T-helper 1 cell (primary cell): ENCODE measurements at regions not wholly inside any gene's neighbourhood (a gene's known extent, or its start where the extent isn't known, plus 50 kb on each side); places are given as distances from the start of the nearest gene placed in this dataset.

Experiments
- DNase-seq, 5 donors: peaks; one replicate each; pipeline ENCODE4 v3.0.0-alpha.2; 2012 to 2020

DNA sequence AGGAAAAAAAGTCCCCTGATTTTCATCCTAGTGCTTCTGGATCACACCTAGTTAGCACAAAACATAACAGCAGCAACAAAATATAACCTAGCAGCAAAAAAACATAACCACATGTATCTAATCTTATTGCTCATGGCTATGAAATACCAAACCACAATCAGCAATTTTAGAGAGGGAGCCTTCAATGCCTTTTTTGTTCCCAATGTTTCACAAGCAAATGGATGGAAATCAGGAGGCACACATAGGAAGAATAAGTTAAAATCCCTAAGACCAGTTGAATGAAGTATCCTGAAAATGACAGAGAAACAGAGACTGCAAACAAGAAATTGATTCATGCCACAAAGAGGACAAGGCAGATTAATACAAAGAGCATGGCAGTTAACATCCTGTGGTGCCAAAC lies 361.6 kb downstream of the GPM6A start:
- no peak for DNase-seq

DNA sequence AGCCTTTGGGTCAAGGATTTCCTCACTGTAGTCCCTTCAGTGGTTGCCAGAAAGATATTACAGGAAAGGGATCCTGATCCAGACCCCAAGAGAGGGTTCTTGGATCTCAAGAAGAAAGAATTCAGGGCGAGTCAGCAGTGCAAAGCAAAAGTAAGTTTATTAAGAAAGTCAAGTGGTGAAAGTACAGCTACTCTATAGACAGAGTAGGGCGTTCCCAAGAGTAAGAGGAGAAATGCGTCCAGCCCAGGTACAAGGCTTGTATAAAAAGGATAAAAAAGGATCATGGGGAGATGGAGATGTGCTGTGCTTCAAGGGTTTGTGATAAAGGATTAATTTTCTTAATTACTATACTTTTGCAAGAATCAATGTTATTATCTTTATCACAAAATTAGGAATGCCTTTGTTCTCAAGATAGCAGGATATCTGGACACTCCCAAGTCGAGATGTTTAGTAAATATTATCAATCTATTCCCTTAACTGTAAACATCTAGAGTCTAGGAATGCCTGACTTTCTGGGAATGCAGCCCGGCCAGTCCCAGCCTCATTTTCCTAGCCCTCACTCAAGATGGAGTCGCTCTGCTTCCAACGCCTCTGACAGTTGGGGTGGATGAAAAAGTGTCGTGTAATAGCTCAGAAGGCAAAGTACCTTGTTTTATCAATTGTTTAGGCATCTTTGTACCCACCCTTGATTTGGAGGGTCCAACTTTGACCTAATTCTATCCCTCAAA lies 360.7 kb downstream of the GPM6A start:
- DNase-seq = no peak

DNA sequence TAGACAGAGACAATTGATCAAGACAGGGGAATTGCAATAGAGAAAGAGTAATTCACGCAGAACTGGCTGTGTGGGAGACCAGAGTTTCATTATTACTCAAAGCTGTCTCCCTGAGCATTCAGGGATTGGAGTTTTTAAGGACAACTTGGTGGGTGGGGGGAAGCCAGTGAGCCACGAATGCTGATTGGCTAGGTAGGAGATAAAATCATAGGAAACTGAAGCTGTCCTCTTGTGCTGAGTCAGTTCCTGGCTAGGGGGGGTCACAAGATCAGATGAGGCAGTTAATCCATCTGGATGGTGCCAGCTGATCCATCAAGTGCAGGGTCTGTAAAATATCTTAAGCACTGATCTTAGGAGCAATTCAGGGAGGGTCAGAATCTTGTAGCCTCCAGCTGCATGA lies 358.6 kb downstream of the GPM6A start:
- DNase-seq = no peak

GRCh38 chr4:175456131-175456530 lies 355.9 kb downstream of the GPM6A start:
- no peak for DNase-seq

DNA sequence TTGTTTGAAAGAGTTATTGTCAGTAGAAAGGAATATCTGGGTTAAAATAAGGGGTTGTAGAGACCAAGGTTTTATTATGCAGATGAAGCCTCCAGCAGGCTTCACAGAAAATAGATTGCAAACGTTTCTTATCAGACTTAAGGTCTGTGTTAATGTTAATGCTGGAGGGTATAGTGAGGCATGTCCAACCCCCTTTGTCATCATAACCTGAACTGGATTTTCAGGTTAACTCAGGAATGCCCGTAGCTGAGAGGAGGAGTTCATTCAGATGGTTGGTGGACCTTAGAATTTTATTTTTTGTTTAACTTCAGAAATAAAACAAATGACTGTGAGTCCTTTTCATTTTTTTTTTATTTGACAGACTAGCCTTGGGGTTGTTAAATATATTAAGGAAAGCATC lies 354.1 kb downstream of the GPM6A start:
- DNase-seq = no peak

DNA sequence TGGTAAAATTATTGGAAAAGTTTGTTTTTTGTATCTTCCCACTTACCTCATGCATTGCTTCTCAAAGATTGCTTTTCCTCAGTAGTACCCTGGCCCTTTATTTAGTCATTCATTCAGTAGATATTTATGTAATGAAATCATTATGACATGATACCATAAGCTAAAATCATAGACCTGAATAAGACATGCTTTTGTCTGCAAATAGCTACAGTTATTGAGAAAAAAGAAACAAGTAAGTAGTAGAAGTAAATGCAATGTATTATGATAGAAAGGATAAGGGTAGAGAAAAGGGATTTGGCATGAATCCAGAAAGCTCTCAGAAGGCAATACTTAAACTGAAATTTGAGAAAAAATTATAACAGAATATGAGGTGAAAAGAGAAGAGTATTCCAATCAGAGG lies 352.5 kb downstream of the GPM6A start:
- no peak for DNase-seq

DNA sequence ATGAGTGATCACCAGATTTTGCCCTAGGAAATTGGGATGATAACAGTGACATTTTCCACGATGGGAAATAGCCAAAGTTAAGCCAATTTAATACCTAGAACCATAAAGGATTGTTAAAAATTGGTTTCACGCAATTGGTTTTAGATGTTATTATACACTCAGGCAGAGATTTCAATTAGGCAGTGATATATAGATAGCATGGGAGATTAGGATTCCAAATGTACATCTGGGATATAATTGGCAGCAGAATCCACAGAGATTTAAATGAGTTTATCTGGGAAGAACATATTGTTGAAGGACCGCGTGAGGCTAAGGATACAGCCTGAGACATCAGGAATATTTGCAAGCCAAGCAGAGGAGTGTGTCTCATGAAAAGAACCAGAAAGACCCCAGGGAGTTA lies 351.6 kb downstream of the GPM6A start:
- DNase-seq = no peak

DNA sequence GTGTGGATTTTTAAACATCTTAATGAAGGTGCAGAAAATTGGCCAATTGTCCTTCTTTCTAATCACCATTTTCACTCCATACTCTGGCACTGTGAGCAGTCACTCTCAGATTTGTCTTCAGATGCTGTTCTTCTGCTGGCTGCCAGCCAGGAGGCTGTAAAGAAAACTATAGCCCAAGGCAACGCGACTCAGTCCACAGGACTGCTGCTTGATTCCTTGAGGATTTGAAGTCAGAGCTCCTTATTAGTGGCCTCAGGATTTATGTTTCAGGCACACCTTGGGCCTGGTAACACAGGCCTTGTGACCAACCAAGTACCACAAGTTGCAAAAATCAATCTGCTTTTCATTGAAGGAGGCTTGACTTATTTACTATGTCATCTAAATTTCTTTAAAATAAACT lies 342.6 kb downstream of the GPM6A start:
- DNase-seq = no peak

DNA sequence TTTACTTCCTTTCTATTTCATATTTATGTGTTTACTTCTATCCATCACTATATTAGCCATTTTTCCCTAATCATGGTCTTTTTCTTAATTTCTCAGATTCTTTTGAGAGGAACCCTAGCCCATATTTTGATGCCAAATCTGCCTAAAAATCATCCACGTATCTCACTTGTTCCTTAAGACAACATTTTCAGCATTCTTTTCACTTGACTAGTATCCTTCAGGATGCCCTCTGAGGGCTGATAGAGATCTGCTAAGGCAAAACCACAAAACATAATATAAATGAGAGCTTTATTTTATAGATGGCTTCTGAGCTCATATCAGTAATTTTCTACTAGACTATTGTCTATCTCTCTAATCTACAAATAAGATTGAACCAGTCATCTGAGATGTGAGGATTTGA lies 341.9 kb downstream of the GPM6A start:
- no peak for DNase-seq

DNA sequence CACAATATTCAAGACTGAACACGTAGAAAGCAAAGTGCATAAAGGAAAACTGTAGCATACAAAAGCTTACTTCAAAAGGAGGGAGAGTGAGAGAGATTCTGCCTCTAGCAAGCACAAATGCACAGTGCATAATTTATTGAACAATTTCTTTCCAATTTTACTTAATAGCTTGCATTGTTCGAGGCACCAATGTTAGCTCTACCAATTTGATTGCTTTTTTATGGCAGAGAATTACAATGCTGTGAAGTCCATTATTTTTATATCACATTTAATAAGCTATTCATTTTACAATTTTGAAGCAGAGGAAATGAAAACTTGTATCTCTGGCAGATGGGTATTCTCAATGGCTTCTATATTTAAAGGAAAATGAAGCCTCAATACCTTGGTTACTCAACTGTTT lies 331.7 kb downstream of the GPM6A start:
- no peak for DNase-seq

GRCh38 chr4:175499735-175500352 lies 312.2 kb downstream of the GPM6A start:
- DNase-seq = no peak

GRCh38 chr4:175504318-175504717 lies 307.7 kb downstream of the GPM6A start:
- DNase-seq = no peak

- DNase-seq = no peak
These were observed 302.7 kb downstream of the GPM6A start for GRCh38 chr4:175509320-175509719.

DNA sequence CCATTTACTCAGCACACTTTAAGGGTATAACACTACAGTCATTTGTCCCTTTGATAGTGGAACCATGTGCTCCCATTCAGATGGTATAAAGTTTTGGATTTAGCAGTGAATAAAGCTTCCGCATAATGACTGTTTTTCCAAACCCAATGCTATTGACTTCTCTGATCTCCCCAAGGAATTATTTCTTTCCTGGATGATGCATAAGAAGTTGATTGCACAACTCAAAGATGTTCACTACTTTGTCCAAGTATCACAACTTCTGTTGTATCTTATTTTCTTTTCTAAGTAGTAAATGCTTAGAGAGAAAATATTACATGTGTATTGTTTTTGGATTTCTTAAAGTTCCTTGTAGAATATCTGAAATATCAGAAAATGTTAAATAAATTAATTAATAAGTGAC lies 300.2 kb downstream of the GPM6A start:
- no peak for DNase-seq

DNA sequence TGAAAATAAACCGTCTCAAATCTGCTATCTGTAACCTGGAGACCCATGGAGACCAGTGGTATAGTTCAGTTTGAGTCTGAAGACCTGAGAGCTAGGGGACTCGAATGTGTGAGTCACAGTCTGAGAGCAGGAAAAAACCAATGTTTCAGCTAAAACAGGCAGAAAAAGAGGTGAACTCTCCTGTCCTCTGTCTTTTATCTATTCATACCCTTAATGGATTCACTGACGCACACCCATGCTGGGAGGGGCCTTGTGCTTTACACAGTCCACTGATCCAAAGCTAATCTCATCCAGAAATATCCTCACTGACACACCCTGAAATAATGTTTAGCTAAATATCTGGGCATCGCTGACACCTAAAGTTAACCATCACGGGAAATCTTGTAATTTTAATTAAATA lies 297.9 kb downstream of the GPM6A start:
- no peak for DNase-seq

DNA sequence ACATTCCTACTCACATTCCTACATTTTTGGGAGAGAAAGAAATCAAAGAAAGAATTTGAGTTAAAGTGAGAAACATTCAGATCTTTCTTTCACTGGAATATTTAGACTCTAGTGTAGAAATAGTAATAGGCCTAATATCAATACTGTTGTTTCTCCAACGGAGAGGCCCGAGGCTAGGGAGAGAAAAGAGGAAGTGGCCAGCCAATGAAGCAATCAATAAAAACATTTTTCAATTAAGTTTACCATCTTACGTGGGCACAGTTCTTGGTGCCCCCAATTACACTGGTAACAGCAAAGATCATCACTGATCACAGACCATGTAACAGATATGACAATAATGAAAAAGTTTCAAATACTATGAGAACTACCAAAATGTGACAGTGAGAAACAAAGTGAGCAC lies 281.4 kb downstream of the GPM6A start:
- no peak for DNase-seq

GRCh38 chr4:175531405-175532091 lies 280.5 kb downstream of the GPM6A start:
- DNase-seq = no peak

DNA sequence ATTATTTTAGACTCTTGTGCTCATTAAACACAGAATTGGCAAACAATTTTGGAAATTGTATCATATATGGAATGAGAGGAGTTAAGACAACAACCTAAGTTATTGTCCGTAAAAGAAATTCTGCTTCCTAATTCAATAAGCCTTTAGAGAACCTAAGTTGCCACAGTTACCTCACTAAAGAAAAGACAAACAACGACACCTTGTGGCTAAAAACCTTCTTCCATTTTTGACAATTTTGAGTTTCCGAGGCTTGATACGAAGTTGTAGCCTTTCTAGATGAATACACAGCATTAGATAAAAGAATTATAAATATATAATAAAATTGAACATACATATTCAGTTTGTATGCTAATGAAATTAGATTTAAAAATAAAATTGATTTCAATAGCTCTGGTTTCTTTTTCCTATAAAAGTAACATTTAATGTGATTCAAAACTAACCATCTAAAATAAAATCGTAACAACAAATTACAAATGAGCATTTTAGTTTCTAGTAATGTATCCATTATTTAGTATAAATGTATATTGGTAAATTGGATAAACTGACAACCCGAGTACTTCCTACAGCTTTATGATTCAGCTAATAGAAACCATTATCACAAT lies 275.1 kb downstream of the GPM6A start:
- DNase-seq = peak in 1 of 5 donors; percentile 0

GRCh38 chr4:175539498-175539897 lies 272.6 kb downstream of the GPM6A start:
- DNase-seq = no peak

GRCh38 chr4:175540151-175540550 lies 271.9 kb downstream of the GPM6A start:
- DNase-seq = no peak

- DNase-seq = no peak
These were observed 271.3 kb downstream of the GPM6A start for GRCh38 chr4:175540732-175541131.

DNA sequence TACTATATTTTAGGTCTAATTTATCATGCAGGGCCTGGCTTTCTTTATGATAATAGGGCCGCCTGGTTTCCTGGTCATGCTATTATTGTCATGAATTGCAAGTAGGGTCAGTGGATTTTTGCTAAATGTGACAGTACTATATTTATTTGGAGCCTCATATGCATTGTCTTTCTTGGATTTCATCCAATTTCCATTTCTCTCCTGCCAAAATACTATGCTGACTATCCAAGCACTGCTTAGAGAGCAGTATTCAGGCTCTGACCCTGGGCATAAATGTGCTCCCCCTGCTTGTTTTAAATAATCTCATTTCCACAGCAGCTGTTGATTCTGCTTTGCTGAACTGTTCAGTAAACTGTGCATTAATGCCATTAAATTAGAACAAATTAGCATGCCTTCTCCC lies 269.3 kb downstream of the GPM6A start:
- no peak for DNase-seq

DNA sequence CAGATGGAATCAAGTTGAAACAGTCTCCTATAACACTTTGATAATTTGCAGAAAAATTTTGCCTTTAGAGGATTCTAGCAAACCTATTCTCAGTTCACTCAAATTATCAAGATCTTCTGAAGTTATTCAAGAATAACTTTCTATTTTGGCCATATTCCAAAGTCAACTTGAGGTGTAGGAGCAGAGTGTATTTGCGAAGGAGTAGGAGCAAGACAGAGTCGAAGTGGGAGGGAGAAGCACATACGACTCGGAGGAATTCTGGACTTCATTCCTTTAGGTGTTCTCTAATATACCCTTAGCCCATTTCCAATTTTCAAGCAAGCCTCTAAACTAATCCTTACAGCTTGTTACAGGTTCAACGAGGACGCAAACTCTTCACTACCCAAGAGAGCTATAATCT lies 252.9 kb downstream of the GPM6A start:
- no peak for DNase-seq

- no peak for DNase-seq
These were observed 252.5 kb downstream of the GPM6A start for GRCh38 chr4:175559526-175559925.
